ENCODE measurements at regions not wholly inside any gene's neighbourhood (a gene's known extent, or its start where the extent isn't known, plus 50 kb on each side); places are given as distances from the start of the nearest gene placed in this dataset.

GRCh38 chr1:239951511-239952140 lies 140.1 kb upstream of the FMN2 start:
- DNase-seq = peak; percentile 59 to 91 (median 80)
- Histone ChIP-seq H3K27ac (no peak overlapping the region), H3K4me3 (no peak overlapping the region), H3K27me3 (peaks cover 3% of the 10 kb centered on the region), H3K36me3 (replicated peaks in 1 of 2) (no peaks in the 10 kb centered on the region), H3K4me1 (replicated peaks in 1 of 2) (no peaks in the 10 kb centered on the region), H3K9me3 (replicated peaks in 1 of 3) (no peaks in the 10 kb centered on the region)
- peak; percentile 70 to 89 (median 76) for TF ChIP-seq CTCF (IDR thresholded peaks at IDR 0.05)
- TF ChIP-seq POLR2A (IDR thresholded peaks at IDR 0.05) = no peak
- intact Hi-C loops (cut with DNase I) = no loop called here
- WGBS, 4 donors = 37 to 45% (median 41%) methylated on average over 3 of the region's 3 CpGs

GRCh38 chr1:239952348-239953308 lies 139.1 kb upstream of the FMN2 start:
- TF ChIP-seq POLR2A (IDR thresholded peaks at IDR 0.05) = no peak
- peak in 2 of 6 experiments; percentile 9 to 37 for TF ChIP-seq CTCF (IDR thresholded peaks at IDR 0.05)
- Histone ChIP-seq H3K27me3 (peaks cover 3% of the 10 kb centered on the region), H3K4me3 (no peak overlapping the region), H3K4me1 (replicated peaks in 1 of 2) (no peaks in the 10 kb centered on the region), H3K36me3 (replicated peaks in 1 of 2) (no peaks in the 10 kb centered on the region), H3K27ac (no peak overlapping the region), H3K9me3 (replicated peaks in 1 of 3) (no peaks in the 10 kb centered on the region)
- DNase-seq = no peak
- WGBS, 4 donors = 58 to 74% (median 68%) methylated on average over 3 to 10 of the region's 10 CpGs
- intact Hi-C loops (cut with DNase I) = no loop called here

GRCh38 chr1:239954836-239955235 lies 136.8 kb upstream of the FMN2 start:
- DNase-seq = no peak
- H3K4me1 ChIP-seq (replicated peaks in 1 of 2) = no peaks in the 10 kb centered on the region
- TF ChIP-seq POLR2A (IDR thresholded peaks at IDR 0.05) = no peak
- no peak for TF ChIP-seq CTCF (IDR thresholded peaks at IDR 0.05)
- H3K27me3 ChIP-seq = peaks cover 3% of the 10 kb centered on the region
- no peaks in the 10 kb centered on the region for H3K9me3 ChIP-seq (replicated peaks in 1 of 3)
- H3K4me3 ChIP-seq = no peak overlapping the region
- H3K36me3 ChIP-seq (replicated peaks in 1 of 2) = no peaks in the 10 kb centered on the region
- H3K27ac ChIP-seq = no peak overlapping the region
- intact Hi-C loops (cut with DNase I) = no loop called here
- WGBS, 4 donors = 54 to 68% (median 62%) methylated on average over 7 to 16 of the region's 18 CpGs

GRCh38 chr1:239955431-239955830 lies 136.3 kb upstream of the FMN2 start:
- 74 to 84% (median 80%) methylated on average over 8 to 12 of the region's 12 CpGs for WGBS, 4 donors
- TF ChIP-seq CTCF (IDR thresholded peaks at IDR 0.05) (no peak), POLR2A (IDR thresholded peaks at IDR 0.05) (no peak)
- Histone ChIP-seq H3K9me3 (replicated peaks in 1 of 3) (no peaks in the 10 kb centered on the region), H3K4me3 (no peak overlapping the region), H3K4me1 (replicated peaks in 1 of 2) (no peaks in the 10 kb centered on the region), H3K36me3 (replicated peaks in 1 of 2) (no peaks in the 10 kb centered on the region), H3K27ac (no peak overlapping the region), H3K27me3 (peaks cover 3% of the 10 kb centered on the region)
- no peak for DNase-seq
- intact Hi-C loops (cut with DNase I) = no loop called here
